ACHN (cell line): ENCODE measurements at regions not wholly inside any gene's neighbourhood (a gene's known extent, or its start where the extent isn't known, plus 50 kb on each side); places are given as distances from the start of the nearest gene placed in this dataset.
"Not testable (repeated sequence)": the region's sequence is repeated elsewhere in the genome, so short reads cannot be mapped to it uniquely, and the experiment has no call there.

Experiments
- DNase-seq: peaks from one replicate; pipeline ENCODE4 v3.0.0-alpha.2; 2015
- in situ Hi-C: cut with HindIII; loops from 2 replicates; pipeline ENCODE4 v1.10.0; 2017; ENCODE audit warnings: low sequenced_read_pairs, low pct_ligation_motif_present, low pct_unique_long_range_greater_than_20kb

- in situ Hi-C loops: no loop called here
- DNase-seq: no peak
Measured at GRCh38 chr6:112957536-112957916, 610.4 kb downstream of the RFPL4B start.

GRCh38 chr6:112960130-112960529 is 613.0 kb downstream of the RFPL4B start:
- in situ Hi-C loops: not testable (repeated sequence)

GRCh38 chr6:112967974-112968373 is 620.8 kb downstream of the RFPL4B start:
- in situ Hi-C loops: no loop called here
- no peak for DNase-seq

More at GRCh38 chr6:112960130-112960529, 613.0 kb downstream of the RFPL4B start:
- not testable (repeated sequence) for DNase-seq

DNA sequence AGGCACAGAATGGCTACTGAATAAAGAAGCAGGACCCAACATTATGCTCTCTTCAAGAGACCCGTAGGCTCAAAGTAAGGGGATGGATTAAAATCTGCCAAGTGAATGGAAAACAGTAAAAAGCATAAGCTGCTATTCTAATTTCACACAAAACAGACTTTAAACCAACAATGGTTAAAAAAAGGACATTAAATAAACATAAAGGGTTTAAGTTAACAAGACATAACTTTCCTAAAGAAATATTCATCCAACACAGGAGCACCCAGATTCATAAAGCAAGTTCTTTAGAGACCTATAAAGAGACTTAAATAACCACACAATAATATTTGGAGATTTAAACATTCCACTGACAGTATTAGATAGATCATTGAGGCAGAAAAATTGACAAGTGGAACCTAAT is 624.5 kb downstream of the RFPL4B start:
- DNase-seq: no peak
- in situ Hi-C loops: no loop called here

GRCh38 chr6:112974931-112975330 is 627.8 kb downstream of the RFPL4B start:
- in situ Hi-C loops: not testable (repeated sequence)

GRCh38 chr6:112976579-112976978 is 629.4 kb downstream of the RFPL4B start:
- in situ Hi-C loops, DNase-seq: not testable (repeated sequence)

More at GRCh38 chr6:112974931-112975330, 627.8 kb downstream of the RFPL4B start:
- DNase-seq: not testable (repeated sequence)

DNA sequence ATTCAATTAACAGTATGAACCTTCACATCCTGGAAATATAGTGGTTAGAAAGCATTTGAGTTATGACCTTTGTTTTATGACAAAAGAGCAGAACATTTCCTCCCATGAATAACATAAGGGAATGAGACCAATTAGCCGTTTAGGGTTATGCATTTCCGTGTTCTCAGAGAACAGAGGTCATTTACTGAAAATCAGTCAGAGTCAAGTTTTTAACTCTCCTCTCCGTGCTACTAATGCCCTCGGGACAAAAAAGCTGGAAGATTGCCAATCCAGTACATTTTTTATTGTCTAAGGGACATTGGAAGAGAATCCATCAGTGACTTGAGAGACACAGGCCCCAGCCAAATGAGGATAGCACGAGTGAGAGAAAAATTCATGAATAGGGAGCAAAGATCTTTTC is 632.7 kb downstream of the RFPL4B start:
- DNase-seq: no peak
- in situ Hi-C loops: no loop called here

GRCh38 chr6:112980676-112981075 is 633.5 kb downstream of the RFPL4B start:
- in situ Hi-C loops: no loop called here
- DNase-seq: no peak

DNA sequence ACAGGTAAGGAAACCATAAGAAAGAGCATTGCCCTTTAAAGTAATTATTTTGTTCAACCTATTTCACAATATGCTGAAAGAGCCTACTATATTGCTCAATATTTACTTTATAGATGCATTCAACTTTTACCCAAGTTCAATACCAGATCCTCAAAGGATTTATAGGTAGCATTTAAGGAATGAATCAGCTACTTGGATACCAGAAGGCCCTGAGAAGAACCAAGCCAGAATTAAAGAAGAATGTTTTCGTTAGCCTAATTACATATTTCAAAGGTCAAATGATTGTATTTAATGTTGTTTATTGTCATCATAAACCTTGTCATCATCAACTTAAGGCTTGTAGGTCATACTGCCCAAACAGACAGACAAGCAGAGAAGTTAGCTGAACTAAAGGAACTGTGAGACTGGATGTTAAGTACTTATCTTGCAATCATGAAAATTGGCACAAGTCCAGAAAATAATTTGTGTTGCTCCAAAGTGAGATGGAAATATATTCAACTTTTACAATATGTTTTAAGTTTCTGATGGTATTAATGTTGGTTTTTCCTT is 636.7 kb downstream of the RFPL4B start:
- in situ Hi-C loops: no loop called here
- DNase-seq: no peak

GRCh38 chr6:112984899-112985298 is 637.8 kb downstream of the RFPL4B start:
- no peak for DNase-seq
- in situ Hi-C loops: no loop called here

- in situ Hi-C loops: no loop called here
- no peak for DNase-seq
Measured at GRCh38 chr6:112986321-112986720, 639.2 kb downstream of the RFPL4B start.

GRCh38 chr6:112988748-112989147 is 641.6 kb downstream of the RFPL4B start:
- no peak for DNase-seq
- in situ Hi-C loops: no loop called here

- DNase-seq: no peak
- in situ Hi-C loops: no loop called here
Measured at GRCh38 chr6:112990971-112991370, 643.8 kb downstream of the RFPL4B start.

GRCh38 chr6:112991912-112992311 is 644.8 kb downstream of the RFPL4B start:
- in situ Hi-C loops: no loop called here
- DNase-seq: no peak

DNA sequence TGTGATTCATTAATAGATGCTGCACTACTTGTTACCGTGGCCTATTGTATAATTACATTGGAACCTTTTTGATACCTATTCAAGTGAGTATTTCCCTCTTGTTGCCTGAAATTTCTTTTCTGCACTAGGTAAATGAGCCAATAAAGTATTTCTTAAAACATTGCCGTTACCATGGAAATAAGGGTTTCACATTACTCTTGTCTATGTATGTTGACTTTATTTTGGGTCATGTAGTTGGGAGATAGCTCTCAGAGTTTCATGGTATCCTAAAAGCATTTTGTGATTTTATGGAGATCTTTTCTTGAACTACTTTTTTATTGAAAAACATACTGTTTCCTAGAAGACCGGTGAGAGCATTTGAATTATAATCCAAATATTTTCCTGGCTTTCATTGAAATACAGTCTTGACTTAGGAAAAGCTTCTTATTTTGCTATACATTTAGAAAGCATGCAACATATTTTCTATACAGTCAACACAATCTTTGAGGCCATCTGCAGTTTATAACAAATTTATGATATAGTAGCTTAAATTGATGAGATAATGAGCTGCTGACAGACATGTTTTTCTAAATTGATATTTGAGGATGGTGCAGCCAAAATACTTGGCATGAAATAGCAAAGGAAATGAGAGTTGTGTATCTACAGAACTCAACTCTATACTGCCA is 650.4 kb downstream of the RFPL4B start:
- DNase-seq: no peak
- in situ Hi-C loops: no loop called here

DNA sequence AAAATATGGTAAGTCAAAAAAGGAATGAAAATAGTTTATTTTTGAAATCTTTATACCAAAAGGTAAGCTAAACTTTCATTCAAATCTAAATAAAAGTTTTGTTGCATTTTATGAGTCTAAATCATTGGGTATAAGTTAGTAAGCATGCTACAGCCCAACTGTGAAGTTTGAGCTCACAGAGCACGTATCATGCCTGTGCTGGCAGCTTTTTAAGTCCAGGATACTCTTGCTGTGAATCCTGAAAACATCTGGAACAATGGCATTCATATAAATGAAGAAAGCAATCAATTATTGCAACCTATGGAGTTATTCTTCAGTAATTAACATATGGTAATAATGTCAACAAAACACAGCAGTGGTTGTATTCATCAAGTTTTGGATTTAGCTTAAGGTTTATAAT is 656.9 kb downstream of the RFPL4B start:
- in situ Hi-C loops: no loop called here
- no peak for DNase-seq

- in situ Hi-C loops: no loop called here
- DNase-seq: no peak
Measured at GRCh38 chr6:113004470-113005270, 657.5 kb downstream of the RFPL4B start.

GRCh38 chr6:113006494-113006893 is 659.4 kb downstream of the RFPL4B start:
- no peak for DNase-seq
- in situ Hi-C loops: no loop called here

- in situ Hi-C loops: no loop called here
- DNase-seq: no peak
Measured at GRCh38 chr6:113009682-113010081, 662.6 kb downstream of the RFPL4B start.
